ENCODE measurements at regions not wholly inside any gene's neighbourhood (a gene's known extent, or its start where the extent isn't known, plus 50 kb on each side); places are given as distances from the start of the nearest gene placed in this dataset.

GRCh38 chr7:69342154-69342884 lies 256.0 kb upstream of the AUTS2 start:
- Histone ChIP-seq H3K36me3 (no peaks in the 10 kb centered on the region), H3K27me3 (no peaks in the 10 kb centered on the region), H3K9me3 (peaks cover 0 to 8% (median 0%) of the 10 kb centered on the region in 3 donors), H3K4me3 (no peak overlapping the region), H3K27ac (no peak overlapping the region), H3K4me1 (no peaks in the 10 kb centered on the region)
- WGBS, 2 donors (ENCODE audit: low coverage in 1 of 2): 85 to 87% methylated on average over 8 to 9 of the region's 10 CpGs
- no peak for ATAC-seq
- TF ChIP-seq CTCF (IDR thresholded peaks at IDR 0.05): no peak
- no peak for TF ChIP-seq POLR2A (IDR thresholded peaks at IDR 0.05)
- no peak for TF ChIP-seq EP300 (IDR thresholded peaks at IDR 0.05)
- TF ChIP-seq POLR2AphosphoS5 (IDR thresholded peaks at IDR 0.05): no peak

- TF ChIP-seq POLR2A (IDR thresholded peaks at IDR 0.05) (no peak), POLR2AphosphoS5 (IDR thresholded peaks at IDR 0.05) (no peak), EP300 (IDR thresholded peaks at IDR 0.05) (no peak), CTCF (IDR thresholded peaks at IDR 0.05) (no peak)
- H3K27me3 ChIP-seq: no peaks in the 10 kb centered on the region
- no peak overlapping the region for H3K4me3 ChIP-seq
- no peaks in the 10 kb centered on the region for H3K4me1 ChIP-seq
- 60 to 63% methylated on average over 2 to 3 of the region's 3 CpGs for WGBS, 2 donors (ENCODE audit: low coverage in 1 of 2)
- H3K9me3 ChIP-seq: no peaks in the 10 kb centered on the region
- ATAC-seq: no peak
- H3K36me3 ChIP-seq: no peaks in the 10 kb centered on the region
- H3K27ac ChIP-seq: no peak overlapping the region
Measured at GRCh38 chr7:69349291-69349690, 249.0 kb upstream of the AUTS2 start.

DNA sequence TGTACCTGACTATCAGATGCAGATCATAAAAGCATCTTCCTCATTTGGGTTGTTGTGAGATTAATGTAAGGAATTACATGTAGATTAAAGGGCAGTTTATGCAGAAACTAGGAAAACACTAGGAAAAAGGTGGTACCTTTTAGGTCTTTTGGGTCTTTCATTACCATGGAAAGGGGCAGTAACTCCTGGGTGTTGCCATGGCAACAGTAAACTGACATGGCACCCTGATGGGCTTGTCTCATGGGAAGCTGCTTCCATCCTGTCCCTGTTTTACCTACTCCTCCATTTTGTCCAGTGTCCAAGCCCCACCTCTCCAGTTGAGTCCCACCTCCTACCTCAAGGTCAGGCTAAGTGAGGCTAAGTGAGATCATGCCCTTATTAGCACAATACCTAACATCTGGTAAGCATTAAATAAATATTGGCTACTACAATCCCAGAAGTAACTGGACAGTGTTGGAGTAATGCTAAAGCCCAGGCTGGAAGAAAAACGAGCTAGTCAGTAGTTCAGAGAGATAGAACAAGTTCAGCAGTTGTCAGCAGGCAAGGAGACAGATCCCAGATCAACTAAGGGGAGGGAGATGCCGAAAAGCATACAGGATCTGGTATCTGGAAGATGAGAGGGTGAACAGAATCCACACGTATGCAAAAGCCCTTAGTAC lies 240.0 kb upstream of the AUTS2 start:
- Histone ChIP-seq H3K27me3 (no peaks in the 10 kb centered on the region), H3K36me3 (no peaks in the 10 kb centered on the region), H3K27ac (no peak overlapping the region), H3K4me1 (no peaks in the 10 kb centered on the region), H3K9me3 (no peaks in the 10 kb centered on the region), H3K4me3 (no peak overlapping the region)
- WGBS, 2 donors (ENCODE audit: low coverage in 1 of 2): 7 to 40% methylated on average over 3 of the region's 3 CpGs
- no peak for TF ChIP-seq CTCF (IDR thresholded peaks at IDR 0.05)
- TF ChIP-seq EP300 (IDR thresholded peaks at IDR 0.05): no peak
- TF ChIP-seq POLR2AphosphoS5 (IDR thresholded peaks at IDR 0.05): no peak
- TF ChIP-seq POLR2A (IDR thresholded peaks at IDR 0.05): no peak
- no peak for ATAC-seq

DNA sequence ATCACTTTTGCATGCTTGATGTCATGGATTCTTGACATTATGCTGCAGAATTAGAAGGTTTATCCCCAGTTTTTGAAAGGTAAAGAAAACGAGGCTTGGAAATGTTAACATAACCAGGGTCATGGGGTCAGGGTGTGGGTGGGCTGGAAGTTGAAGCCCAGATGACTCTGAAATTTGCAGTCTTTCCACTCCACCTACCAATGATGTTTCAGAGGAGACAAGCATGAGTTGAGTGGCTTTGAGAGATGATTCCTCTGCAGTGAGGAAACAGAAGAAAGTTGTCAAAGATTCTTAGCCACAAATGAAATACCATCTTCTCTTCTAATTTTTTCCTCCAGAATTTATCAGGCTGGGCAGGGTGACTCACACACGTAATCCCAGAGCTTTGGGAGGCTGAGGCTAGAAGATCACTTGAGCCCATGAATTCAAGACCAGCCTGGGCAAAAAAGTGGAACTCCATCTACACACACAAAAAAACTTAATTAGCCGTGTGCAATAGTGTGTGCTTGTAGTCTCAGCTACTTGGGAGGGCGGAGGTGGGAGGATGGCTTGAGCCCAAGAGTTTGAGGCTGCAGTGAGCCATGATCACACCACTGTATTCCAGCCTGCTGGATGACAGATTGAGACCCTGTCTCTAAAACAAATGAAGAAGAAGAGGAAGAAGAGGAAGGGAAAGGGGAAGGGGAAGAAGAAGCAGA lies 239.1 kb upstream of the AUTS2 start:
- no peaks in the 10 kb centered on the region for H3K27me3 ChIP-seq
- WGBS, 2 donors (ENCODE audit: low coverage in 1 of 2): 44 to 60% methylated on average over 3 of the region's 4 CpGs
- ATAC-seq: no peak
- H3K27ac ChIP-seq: no peak overlapping the region
- H3K4me1 ChIP-seq: no peaks in the 10 kb centered on the region
- H3K9me3 ChIP-seq: no peaks in the 10 kb centered on the region
- no peaks in the 10 kb centered on the region for H3K36me3 ChIP-seq
- no peak overlapping the region for H3K4me3 ChIP-seq
- TF ChIP-seq EP300 (IDR thresholded peaks at IDR 0.05): no peak
- TF ChIP-seq POLR2AphosphoS5 (IDR thresholded peaks at IDR 0.05): no peak
- TF ChIP-seq POLR2A (IDR thresholded peaks at IDR 0.05): no peak
- TF ChIP-seq CTCF (IDR thresholded peaks at IDR 0.05): no peak

Measured in gastroesophageal sphincter (tissue), 4 donors.